GM18867 (cell line): ENCODE measurements at regions not wholly inside any gene's neighbourhood (a gene's known extent, or its start where the extent isn't known, plus 50 kb on each side); places are given as distances from the start of the nearest gene placed in this dataset.

Experiments
- ATAC-seq: cut with Tn5 transposase; IDR thresholded peaks from one replicate; pipeline ENCODE4 v1.9.1; 2021; ENCODE audit warnings: mild to moderate bottlenecking, moderate library complexity; ENCODE audit not compliant: unreplicated experiment

- ATAC-seq: no peak
These were observed 354.8 kb upstream of the SEMA3A start for GRCh38 chr7:84549409-84549808.

- no peak for ATAC-seq
These were observed 354.1 kb upstream of the SEMA3A start for GRCh38 chr7:84548366-84549365.

DNA sequence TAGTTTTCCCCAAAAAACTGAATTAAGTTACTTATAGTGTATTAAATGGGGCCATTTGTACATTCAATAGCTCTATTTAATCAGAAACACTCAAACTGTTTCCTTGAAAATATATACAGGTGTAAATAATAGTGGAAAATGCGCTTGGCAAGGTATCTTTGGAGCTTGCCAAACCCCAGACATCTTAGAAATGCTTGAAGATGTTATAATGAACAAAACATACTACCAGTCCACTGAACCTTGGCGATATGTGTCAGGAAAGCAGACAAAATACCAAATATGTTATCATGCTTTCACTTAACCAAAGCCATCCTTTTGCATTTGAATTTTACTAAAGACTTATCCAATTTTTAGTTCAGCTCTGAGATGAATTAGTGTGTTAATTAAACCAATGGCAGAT is 352.7 kb upstream of the SEMA3A start:
- ATAC-seq: no peak

DNA sequence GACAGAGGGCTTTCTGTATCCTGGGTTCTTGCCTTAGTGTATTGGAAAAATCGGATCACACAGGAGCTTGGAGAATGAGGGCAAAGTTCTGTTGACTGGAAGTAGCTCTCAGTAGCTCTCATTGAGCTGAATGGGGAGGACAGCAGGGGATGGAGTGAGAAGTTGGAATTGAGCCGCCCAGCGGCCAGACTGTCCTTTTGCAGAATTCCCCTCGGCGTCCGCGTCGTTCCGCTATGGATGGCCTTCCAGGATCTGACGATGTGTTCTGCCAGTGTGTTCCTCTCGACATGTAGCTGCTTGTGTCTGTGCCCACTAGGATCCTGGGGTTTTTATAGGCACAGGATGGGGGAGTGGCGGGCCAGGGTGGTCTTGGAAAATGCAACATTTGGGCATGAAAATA is 351.8 kb upstream of the SEMA3A start:
- no peak for ATAC-seq

- no peak for ATAC-seq
These were observed 343.7 kb upstream of the SEMA3A start for GRCh38 chr7:84538268-84538667.

DNA sequence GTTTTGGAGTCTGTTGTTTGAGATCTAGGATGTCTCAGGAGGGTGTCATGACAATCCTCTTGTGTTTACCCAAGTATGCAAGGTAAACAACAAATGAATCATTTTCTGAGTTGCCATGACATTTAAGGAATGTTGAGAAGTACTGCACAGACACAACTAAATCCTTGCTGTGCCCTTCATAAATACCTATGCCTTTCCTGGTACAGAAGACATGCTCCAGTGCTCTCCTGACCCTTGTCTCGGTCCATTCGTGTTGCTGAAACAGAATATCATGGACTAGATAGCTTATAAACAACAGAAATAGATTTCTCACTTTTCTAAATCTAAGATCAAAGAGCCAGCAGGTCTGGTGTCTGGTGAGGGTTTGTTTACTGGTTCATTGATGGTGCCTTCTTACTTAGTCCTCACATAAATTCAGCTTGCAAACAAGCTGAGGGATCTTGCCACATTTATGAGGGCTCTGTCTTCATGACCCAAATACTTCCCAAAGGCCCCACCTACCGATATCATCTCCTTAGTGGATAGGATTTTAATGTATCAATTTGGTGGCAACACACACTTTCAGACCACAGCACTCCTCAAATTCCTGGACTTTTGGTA is 341.8 kb upstream of the SEMA3A start:
- no peak for ATAC-seq

- no peak for ATAC-seq
These were observed 341.1 kb upstream of the SEMA3A start for GRCh38 chr7:84535580-84536270.

GRCh38 chr7:84533182-84533581 is 338.6 kb upstream of the SEMA3A start:
- ATAC-seq: no peak

DNA sequence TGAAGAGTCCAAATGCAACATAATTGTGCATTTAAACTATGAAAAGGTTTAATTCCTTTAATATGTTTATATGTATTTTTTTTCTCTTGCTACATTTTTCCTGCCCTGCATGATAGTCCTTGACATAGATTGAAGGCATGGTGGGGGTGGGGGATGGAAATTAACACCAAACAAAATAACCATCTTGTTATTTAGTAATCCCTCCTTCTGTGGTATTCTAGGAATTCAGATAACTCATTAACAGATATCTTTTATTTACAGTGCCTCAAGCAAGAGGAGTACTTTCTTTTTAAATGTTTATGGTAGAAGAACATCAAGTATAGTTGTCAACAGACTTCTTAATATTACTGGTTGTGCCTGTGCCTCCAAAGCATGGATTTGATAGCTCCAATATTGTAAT is 337.6 kb upstream of the SEMA3A start:
- no peak for ATAC-seq

DNA sequence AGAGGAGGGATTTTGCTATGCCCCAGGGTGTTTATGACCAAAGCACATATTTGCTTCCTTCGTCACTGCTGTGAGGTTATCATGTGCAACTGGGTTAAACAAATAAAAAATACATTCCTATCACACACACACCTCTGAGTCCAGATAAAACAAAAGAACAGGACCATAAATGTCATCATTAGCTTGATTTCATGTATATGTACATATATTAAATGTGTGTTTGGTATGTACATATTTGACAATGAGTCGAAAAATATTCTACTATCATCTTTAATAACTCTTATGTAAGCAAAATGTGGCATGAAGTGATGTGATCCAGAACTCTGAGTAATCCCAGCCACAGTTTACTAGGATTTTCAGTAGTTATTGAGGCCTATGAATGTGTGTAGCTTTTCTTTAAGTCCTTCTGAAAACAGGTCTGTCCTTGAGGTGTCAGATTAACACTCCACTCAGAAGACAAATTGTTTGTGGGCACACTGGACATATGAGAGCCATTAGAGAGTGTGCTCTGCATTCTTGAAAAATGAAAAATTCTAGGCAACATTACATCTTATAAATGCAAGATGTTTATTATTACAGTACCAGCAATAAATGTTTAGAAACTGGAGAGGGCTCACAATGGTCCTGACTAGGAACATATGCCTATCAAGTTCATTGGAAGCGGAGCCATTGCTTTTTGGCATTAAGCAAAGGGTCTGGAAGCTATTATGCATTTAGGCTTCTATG is 335.1 kb upstream of the SEMA3A start:
- ATAC-seq: no peak

GRCh38 chr7:84528756-84529479 is 334.3 kb upstream of the SEMA3A start:
- ATAC-seq: no peak

DNA sequence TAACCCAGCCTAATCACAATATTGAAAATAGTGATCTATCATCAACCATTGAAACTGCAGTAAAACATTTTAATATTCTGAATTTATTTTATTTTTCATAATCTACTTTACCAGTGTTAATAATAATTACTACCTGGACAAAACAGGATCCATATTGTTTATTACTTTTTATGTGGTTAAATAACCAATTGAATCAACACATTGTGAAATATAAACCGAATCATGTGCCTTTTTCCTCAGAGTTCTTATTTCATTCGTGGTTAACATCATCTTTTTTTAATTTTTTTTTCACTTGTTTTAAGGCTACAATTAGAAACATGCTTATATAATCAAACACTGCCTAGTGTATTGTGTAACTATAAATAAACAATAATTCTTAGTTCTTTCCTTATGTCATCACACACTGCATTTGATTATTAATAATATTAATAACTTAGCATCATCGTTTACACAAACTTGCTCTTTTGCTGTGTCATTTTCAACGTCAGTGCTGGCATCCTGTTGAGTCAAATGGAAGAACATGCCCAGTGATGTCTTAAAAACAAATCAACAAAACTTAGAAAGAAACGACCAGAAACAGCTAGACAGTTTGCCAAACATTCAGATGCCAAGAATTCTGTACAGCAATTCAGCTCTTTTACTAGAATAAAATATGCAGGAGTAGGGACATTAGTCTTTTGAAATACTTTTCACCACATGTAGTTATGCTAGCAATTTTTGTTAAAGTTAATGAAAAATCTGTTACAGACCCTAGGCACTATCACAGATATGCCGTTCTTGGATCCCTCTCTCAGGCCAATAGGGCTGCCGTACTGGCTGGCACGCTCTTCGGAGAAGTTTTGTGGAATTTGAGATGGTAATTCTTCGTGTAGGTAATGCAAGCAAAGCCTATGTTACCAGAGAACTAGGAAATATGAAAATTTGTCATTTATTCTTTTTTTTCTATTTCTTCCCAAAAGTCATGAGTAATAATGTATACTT is 330.4 kb upstream of the SEMA3A start:
- ATAC-seq: no peak

DNA sequence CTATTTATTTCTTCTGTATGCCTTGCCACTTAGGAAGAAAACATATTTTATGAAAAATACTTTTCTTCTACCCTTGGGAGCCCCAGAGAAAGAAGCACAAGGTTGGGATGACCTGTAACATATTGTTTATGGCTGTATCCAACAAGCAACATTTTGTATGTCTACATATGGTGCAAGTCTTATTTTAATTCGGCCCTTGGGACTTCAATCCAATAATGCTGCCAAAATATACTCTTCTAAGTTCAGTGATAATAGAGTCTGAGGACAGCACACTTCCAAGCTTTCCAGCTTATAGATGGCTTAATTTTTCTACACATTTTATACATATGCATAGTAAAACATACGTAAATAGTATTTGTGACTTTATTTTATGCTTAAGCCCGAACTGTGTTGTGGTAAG is 318.5 kb upstream of the SEMA3A start:
- ATAC-seq: no peak

GRCh38 chr7:84512055-84512454 is 317.5 kb upstream of the SEMA3A start:
- ATAC-seq: no peak

- ATAC-seq: no peak
These were observed 315.9 kb upstream of the SEMA3A start for GRCh38 chr7:84510505-84510904.

DNA sequence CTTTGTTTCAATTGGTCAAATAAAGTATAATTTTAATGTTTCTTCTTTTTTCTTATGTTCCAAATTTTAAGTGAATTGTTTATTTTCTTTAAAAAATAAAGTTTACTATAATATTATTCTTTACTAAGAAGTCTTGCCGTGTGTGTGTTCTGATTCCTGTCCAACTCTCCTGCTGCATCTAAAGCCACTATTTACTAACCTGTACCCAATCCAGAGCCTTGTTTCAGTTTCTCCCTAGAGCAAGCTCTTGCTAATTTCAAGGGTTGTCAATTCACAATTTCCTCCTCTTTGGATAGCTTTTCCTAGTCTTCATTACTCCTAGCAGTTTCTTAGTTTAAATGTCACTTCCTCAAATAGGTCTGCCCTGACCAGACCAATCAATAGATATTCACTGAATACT is 314.9 kb upstream of the SEMA3A start:
- no peak for ATAC-seq

- no peak for ATAC-seq
These were observed 314.0 kb upstream of the SEMA3A start for GRCh38 chr7:84508606-84509005.

DNA sequence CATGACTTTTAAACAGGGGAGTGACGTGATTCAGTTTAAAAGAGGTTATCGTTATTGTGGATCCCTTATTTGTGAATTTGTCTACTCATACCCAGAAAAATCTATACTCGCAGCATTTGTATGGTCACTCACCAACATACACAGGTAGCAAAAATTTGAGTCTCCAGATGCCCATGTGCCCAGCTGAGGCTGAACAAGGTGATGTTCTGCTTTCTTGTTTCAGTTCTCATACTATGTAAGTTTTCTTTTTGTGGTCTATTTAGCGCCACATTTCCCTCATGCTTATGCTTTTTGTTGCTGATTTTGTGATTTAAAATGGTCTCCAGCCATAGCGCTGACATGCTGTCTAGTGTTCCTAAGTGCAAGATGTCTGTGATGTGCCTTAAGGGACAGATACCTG is 312.9 kb upstream of the SEMA3A start:
- no peak for ATAC-seq

GRCh38 chr7:84506151-84506550 is 311.6 kb upstream of the SEMA3A start:
- no peak for ATAC-seq
